CD14-positive monocyte (primary cell): ENCODE measurements at regions not wholly inside any gene's neighbourhood (a gene's known extent, or its start where the extent isn't known, plus 50 kb on each side); places are given as distances from the start of the nearest gene placed in this dataset.

ENCODE experiments used
- DNase-seq, 3 donors: peaks; one replicate each; pipeline ENCODE4 v3.0.0-alpha.2; 2011 to 2022
- H2AFZ ChIP-seq: 2 replicates; pipeline ENCODE4 v1.6.0; 2012; ENCODE audit warnings: mild to moderate bottlenecking, low read depth, low read length, inconsistent platforms; ENCODE audit not compliant: insufficient read depth, poor library complexity, severe bottlenecking
- H3K27ac ChIP-seq, 2 donors: 1 replicate in 1 of 2; 2 replicates in 1 of 2; pipeline ENCODE4 v1.5.1; 2012 to 2013; ENCODE audit warnings: low read length in 2 of 2, control low read depth in 1 of 2, inconsistent platforms in 1 of 2, low read depth in 1 of 2, mild to moderate bottlenecking in 1 of 2
- H3K27me3 ChIP-seq, 2 donors: one replicate each; pipeline versions ENCODE4 v1.6.0 to v1.6.1; 2011 to 2013; ENCODE audit warnings: low read length in 2 of 2; ENCODE audit not compliant: control insufficient read depth in 2 of 2, insufficient read depth in 2 of 2
- H3K36me3 ChIP-seq, 2 donors: replicated peaks in 1 of 2; 1 replicate in 1 of 2; 2 replicates in 1 of 2; pipeline versions ENCODE4 v1.5.1 to v1.6.1; 2012 to 2013; ENCODE audit warnings: low read length in 2 of 2, control low read depth in 1 of 2, inconsistent platforms in 1 of 2, mild to moderate bottlenecking in 1 of 2; ENCODE audit not compliant: insufficient read depth in 2 of 2, control insufficient read depth in 1 of 2
- H3K4me1 ChIP-seq, 2 donors: 1 replicate in 1 of 2; 2 replicates in 1 of 2; pipeline versions ENCODE4 v1.5.1 to v1.6.1; 2012 to 2013; ENCODE audit warnings: low read length in 2 of 2, control low read depth in 1 of 2, inconsistent platforms in 1 of 2, mild to moderate bottlenecking in 1 of 2, moderate library complexity in 1 of 2; ENCODE audit not compliant: insufficient read depth in 2 of 2, control insufficient read depth in 1 of 2
- H3K4me2 ChIP-seq: replicated peaks from 2 replicates; pipeline ENCODE3; 2012; ENCODE audit warnings: low read length, moderate library complexity, mild to moderate bottlenecking; ENCODE audit not compliant: poor library complexity, severe bottlenecking; ENCODE audit errors: extremely low read depth
- H3K4me3 ChIP-seq, 3 experiments: fragments of 200-600 bp in 1 of 3; sonication (generic) in 1 of 3; replicated peaks in 1 of 3; 1 replicate in 2 of 3; 2 replicates in 1 of 3; pipeline ENCODE4 v1.5.1; 2011 to 2013; ENCODE audit warnings: low read length in 3 of 3, mild to moderate bottlenecking in 3 of 3, control low read depth in 2 of 3, low read depth in 2 of 3, inconsistent platforms in 1 of 3, moderate library complexity in 1 of 3
- H3K79me2 ChIP-seq: 2 replicates; pipeline ENCODE4 v1.6.0; 2012; ENCODE audit warnings: mild to moderate bottlenecking, control low read depth, inconsistent platforms, low read length, moderate library complexity; ENCODE audit not compliant: insufficient read depth
- H3K9ac ChIP-seq: 2 replicates; pipeline ENCODE4 v1.6.0; 2017; ENCODE audit warnings: low read length, mild to moderate bottlenecking; ENCODE audit not compliant: insufficient read depth, poor library complexity, severe bottlenecking
- H3K9me3 ChIP-seq, 2 donors: replicated peaks in 1 of 2; 1 replicate in 1 of 2; 2 replicates in 1 of 2; pipeline versions ENCODE4 v1.5.1 to v1.6.1; 2012 to 2013; ENCODE audit warnings: low read length in 2 of 2, control low read depth in 1 of 2; ENCODE audit not compliant: control insufficient read depth in 1 of 2, insufficient read depth in 1 of 2
- H4K20me1 ChIP-seq: 2 replicates; pipeline ENCODE4 v1.6.0; 2012; ENCODE audit warnings: mild to moderate bottlenecking, low read length, control low read depth, moderate library complexity; ENCODE audit not compliant: insufficient read depth
- H3K27ac Mint-ChIP-seq, 7 donors: one replicate each; pipeline ENCODE4 v1.8.0; 2020; ENCODE audit warnings: mild to moderate bottlenecking in 7 of 7, mixed read lengths in 7 of 7, moderate library complexity in 6 of 7, inconsistent platforms in 2 of 7
- H3K27me3 Mint-ChIP-seq, 3 donors: one replicate each; pipeline ENCODE4 v1.8.0; 2021 to 2022; ENCODE audit warnings: low read depth in 3 of 3, mild to moderate bottlenecking in 3 of 3, mixed read lengths in 3 of 3, moderate library complexity in 3 of 3, inconsistent platforms in 1 of 3
- H3K36me3 Mint-ChIP-seq, 2 donors: one replicate each; pipeline ENCODE4 v1.8.0; 2020; ENCODE audit warnings: mixed read lengths in 2 of 2, inconsistent platforms in 1 of 2, mild to moderate bottlenecking in 1 of 2
- H3K4me1 Mint-ChIP-seq: one replicate; pipeline ENCODE4 v1.8.0; 2020; ENCODE audit warnings: mild to moderate bottlenecking, mixed read lengths
- H3K4me3 Mint-ChIP-seq, 2 donors: one replicate each; pipeline ENCODE4 v1.8.0; 2020; ENCODE audit warnings: mild to moderate bottlenecking in 2 of 2, mixed read lengths in 2 of 2, moderate library complexity in 1 of 2
- H3K9me3 Mint-ChIP-seq, 7 donors: one replicate each; pipeline ENCODE4 v1.8.0; 2020 to 2022; ENCODE audit warnings: mixed read lengths in 7 of 7, mild to moderate bottlenecking in 6 of 7, moderate library complexity in 6 of 7, inconsistent platforms in 2 of 7
- WGBS: methylation state at CpG from one replicate; pipeline ENCODE4 v1.1.5; 2013; ENCODE audit warnings: missing lambda C conversion rate; ENCODE audit not compliant: insufficient coverage; 5-methylcytosine and 5-hydroxymethylcytosine counted together
- intact Hi-C, 2 donors: fragments of 100-400 bp; cut with micrococcal nuclease; formaldehyde crosslinking; loops; one replicate each; pipeline versions ENCODE4 v1.15.0 to v1.15.1; 2023
- TF ChIP-seq, protein P1 (sequence below): fragments of 200-600 bp; IDR thresholded peaks from one replicate; pipeline ENCODE4 v1.8.0; 2022; ENCODE audit warnings: antibody characterized with exemption, mild to moderate bottlenecking

DNA sequence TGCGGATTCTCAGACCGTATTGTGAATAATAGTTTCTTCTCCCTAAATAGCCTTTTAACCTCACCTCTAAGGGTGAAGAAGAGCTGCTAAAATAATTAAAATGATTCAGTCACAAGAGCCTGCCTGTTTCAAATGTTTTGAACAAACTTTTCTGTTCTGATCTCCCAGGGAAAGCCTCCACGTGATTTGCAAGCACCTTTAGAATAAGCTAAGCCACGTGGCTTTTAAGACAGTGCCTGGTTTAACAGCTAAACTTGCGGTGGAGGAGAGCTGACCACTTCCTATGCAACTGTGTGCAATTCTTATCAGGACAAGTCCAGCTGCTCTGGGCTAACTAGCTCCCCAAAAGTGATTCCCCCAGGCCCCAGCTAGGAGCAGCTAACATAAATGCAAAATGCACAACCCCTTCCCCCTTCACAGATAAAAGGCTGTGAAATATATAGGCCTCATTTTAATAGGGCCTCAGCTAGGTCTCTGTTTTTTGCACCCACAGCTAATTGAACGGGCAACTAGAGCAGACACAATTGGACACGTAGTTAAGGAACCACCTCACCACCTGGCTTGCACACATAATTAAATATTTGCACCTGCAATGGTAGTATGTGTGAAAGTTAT, 401.2 kb upstream of the NR2F2 start:
- intact Hi-C loops: no loop called here
- H3K4me1 Mint-ChIP-seq: peaks cover 5% of the 10 kb centered on the region
- DNase-seq: no peak
- H3K27me3 Mint-ChIP-seq: peaks cover 0 to 4% (median 2%) of the 10 kb centered on the region in 3 donors
- no peak overlapping the region for H2AFZ ChIP-seq
- no peaks in the 10 kb centered on the region for H3K36me3 ChIP-seq
- no peaks in the 10 kb centered on the region for H3K79me2 ChIP-seq
- peaks cover 0 to 4% (median 3%) of the 10 kb centered on the region in 7 donors for H3K9me3 Mint-ChIP-seq
- H3K36me3 Mint-ChIP-seq: no peaks in the 10 kb centered on the region
- no peaks in the 10 kb centered on the region for H3K27me3 ChIP-seq
- H3K4me2 ChIP-seq: no peak overlapping the region
- H4K20me1 ChIP-seq: no peaks in the 10 kb centered on the region
- no peaks in the 10 kb centered on the region for H3K4me1 ChIP-seq
- no peak overlapping the region for H3K27ac Mint-ChIP-seq
- no peak overlapping the region for H3K27ac ChIP-seq
- H3K9ac ChIP-seq: no peak overlapping the region
- H3K4me3 ChIP-seq: no peak overlapping the region
- TF ChIP-seq, protein P1, sequence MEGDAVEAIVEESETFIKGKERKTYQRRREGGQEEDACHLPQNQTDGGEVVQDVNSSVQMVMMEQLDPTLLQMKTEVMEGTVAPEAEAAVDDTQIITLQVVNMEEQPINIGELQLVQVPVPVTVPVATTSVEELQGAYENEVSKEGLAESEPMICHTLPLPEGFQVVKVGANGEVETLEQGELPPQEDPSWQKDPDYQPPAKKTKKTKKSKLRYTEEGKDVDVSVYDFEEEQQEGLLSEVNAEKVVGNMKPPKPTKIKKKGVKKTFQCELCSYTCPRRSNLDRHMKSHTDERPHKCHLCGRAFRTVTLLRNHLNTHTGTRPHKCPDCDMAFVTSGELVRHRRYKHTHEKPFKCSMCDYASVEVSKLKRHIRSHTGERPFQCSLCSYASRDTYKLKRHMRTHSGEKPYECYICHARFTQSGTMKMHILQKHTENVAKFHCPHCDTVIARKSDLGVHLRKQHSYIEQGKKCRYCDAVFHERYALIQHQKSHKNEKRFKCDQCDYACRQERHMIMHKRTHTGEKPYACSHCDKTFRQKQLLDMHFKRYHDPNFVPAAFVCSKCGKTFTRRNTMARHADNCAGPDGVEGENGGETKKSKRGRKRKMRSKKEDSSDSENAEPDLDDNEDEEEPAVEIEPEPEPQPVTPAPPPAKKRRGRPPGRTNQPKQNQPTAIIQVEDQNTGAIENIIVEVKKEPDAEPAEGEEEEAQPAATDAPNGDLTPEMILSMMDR: no peak
- peaks cover 0 to 3% of the 10 kb centered on the region in 2 donors for H3K9me3 ChIP-seq
- 0% methylated on average over 3 of the region's 7 CpGs for WGBS
- no peak overlapping the region for H3K4me3 Mint-ChIP-seq

- H3K4me3 Mint-ChIP-seq: no peak overlapping the region
- H3K9ac ChIP-seq: no peak overlapping the region
Observed at GRCh38 chr15:95930659-95931375, 399.7 kb upstream of the NR2F2 start.

More at GRCh38 chr15:95930659-95931375, 399.7 kb upstream of the NR2F2 start:
- no peaks in the 10 kb centered on the region for H3K36me3 ChIP-seq
- no peak overlapping the region for H3K27ac ChIP-seq
- H3K4me1 Mint-ChIP-seq: peaks cover 5% of the 10 kb centered on the region
- no peak overlapping the region for H3K27ac Mint-ChIP-seq
- peaks cover 0 to 5% (median 4%) of the 10 kb centered on the region in 7 donors for H3K9me3 Mint-ChIP-seq
- peaks cover 0 to 4% (median 2%) of the 10 kb centered on the region in 3 donors for H3K27me3 Mint-ChIP-seq
- WGBS: 94% methylated on average over 6 of the region's 10 CpGs
- intact Hi-C loops: no loop called here
- peaks cover 0 to 3% of the 10 kb centered on the region in 2 donors for H3K9me3 ChIP-seq
- no peaks in the 10 kb centered on the region for H4K20me1 ChIP-seq
- TF ChIP-seq, protein P1: no peak
- H3K4me2 ChIP-seq: no peak overlapping the region
- no peaks in the 10 kb centered on the region for H3K4me1 ChIP-seq
- no peak for DNase-seq
- no peak overlapping the region for H3K4me3 ChIP-seq
- no peaks in the 10 kb centered on the region for H3K36me3 Mint-ChIP-seq
- H3K27me3 ChIP-seq: no peaks in the 10 kb centered on the region
- no peak overlapping the region for H2AFZ ChIP-seq
- H3K79me2 ChIP-seq: no peaks in the 10 kb centered on the region
